NCI-H146 treated with DMSO at 0.1 percent for 48 hours (cell line): ENCODE measurements at regions not wholly inside any gene's neighbourhood (a gene's known extent, or its start where the extent isn't known, plus 50 kb on each side); places are given as distances from the start of the nearest gene placed in this dataset.

Source experiments
- DNase-seq: peaks from one replicate; lab custom pipeline; 2025; ENCODE audit not compliant: unreplicated experiment; lab: John Stamatoyannopoulos, UW

GRCh38 chr10:81009296-81009695 is 471.6 kb downstream of the SH2D4B start:
- DNase-seq, result no peak

- DNase-seq, result no peak
Measured at GRCh38 chr10:81013771-81014170, 476.1 kb downstream of the SH2D4B start.

GRCh38 chr10:81019029-81019890 is 481.6 kb downstream of the SH2D4B start:
- DNase-seq, result peak; percentile 1

- no peak for DNase-seq
Measured at GRCh38 chr10:81021428-81022129, 483.9 kb downstream of the SH2D4B start.

GRCh38 chr10:81026591-81026990 is 488.9 kb downstream of the SH2D4B start:
- no peak for DNase-seq

- DNase-seq, result no peak
Measured at GRCh38 chr10:81027223-81027622, 489.5 kb downstream of the SH2D4B start.

GRCh38 chr10:81027706-81028105 is 490.0 kb downstream of the SH2D4B start:
- no peak for DNase-seq

- DNase-seq, result no peak
Measured at GRCh38 chr10:81031774-81032173, 494.1 kb downstream of the SH2D4B start.

GRCh38 chr10:81034383-81034782 is 496.7 kb downstream of the SH2D4B start:
- no peak for DNase-seq

- no peak for DNase-seq
Measured at GRCh38 chr10:81036257-81036656, 498.6 kb downstream of the SH2D4B start.

GRCh38 chr10:81040031-81040430 is 502.3 kb downstream of the SH2D4B start:
- DNase-seq, result no peak

GRCh38 chr10:81040940-81041339 is 503.2 kb downstream of the SH2D4B start:
- DNase-seq, result no peak

- no peak for DNase-seq
Measured at GRCh38 chr10:81042647-81043046, 504.9 kb downstream of the SH2D4B start.

- no peak for DNase-seq
Measured at GRCh38 chr10:81065474-81065873, 527.8 kb downstream of the SH2D4B start.

GRCh38 chr10:81068460-81068859 is 530.8 kb downstream of the SH2D4B start:
- DNase-seq, result no peak

- DNase-seq, result no peak
Measured at GRCh38 chr10:81071087-81071796, 533.5 kb downstream of the SH2D4B start.

GRCh38 chr10:81073155-81073554 is 535.5 kb downstream of the SH2D4B start:
- no peak for DNase-seq

GRCh38 chr10:81081887-81082620 is 544.4 kb downstream of the SH2D4B start:
- no peak for DNase-seq

GRCh38 chr10:81082621-81083376 is 545.1 kb downstream of the SH2D4B start:
- no peak for DNase-seq

- DNase-seq, result no peak
Measured at GRCh38 chr10:81093056-81093455, 555.4 kb downstream of the SH2D4B start.
